ENCODE measurements at regions not wholly inside any gene's neighbourhood (a gene's known extent, or its start where the extent isn't known, plus 50 kb on each side); places are given as distances from the start of the nearest gene placed in this dataset.

GRCh38 chr4:187491286-187491685 lies 504.3 kb upstream of the ZFP42 start:
- H3K27me3 Mint-ChIP-seq (ENCODE audit: low read depth in 2 of 2): no peaks in the 10 kb centered on the region
- H3K36me3 ChIP-seq (ENCODE audit: control insufficient read depth, insufficient read depth, low read length): no peaks in the 10 kb centered on the region
- H3K4me1 Mint-ChIP-seq: no peaks in the 10 kb centered on the region
- no peaks in the 10 kb centered on the region for H3K4me1 ChIP-seq (ENCODE audit: control insufficient read depth, insufficient read depth, low read length)
- H3K4me3 Mint-ChIP-seq: no peak overlapping the region
- H3K36me3 Mint-ChIP-seq: no peaks in the 10 kb centered on the region
- ATAC-seq: no peak
- TF ChIP-seq CTCF (IDR thresholded peaks at IDR 0.05): no peak
- H3K9me3 ChIP-seq (ENCODE audit: control insufficient read depth, insufficient read depth, low read length): peaks cover 12% of the 10 kb centered on the region
- H3K4me3 ChIP-seq (ENCODE audit: low read length): no peak overlapping the region
- no peak overlapping the region for H3K27ac ChIP-seq (ENCODE audit: low read length)
- intact Hi-C loops (cut with micrococcal nuclease): no loop called here
- DNase-seq: no peak
- no peaks in the 10 kb centered on the region for H3K27me3 ChIP-seq (ENCODE audit: control insufficient read depth, insufficient read depth, low read length)
- H3K9me3 Mint-ChIP-seq: peaks cover 8 to 15% of the 10 kb centered on the region in 2 donors
- WGBS (ENCODE audit: insufficient coverage): 94% methylated on average over 5 of the region's 5 CpGs
- no peak overlapping the region for H3K27ac Mint-ChIP-seq

GRCh38 chr4:187491959-187492358 lies 503.6 kb upstream of the ZFP42 start:
- no peaks in the 10 kb centered on the region for H3K27me3 Mint-ChIP-seq (ENCODE audit: low read depth in 2 of 2)
- H3K27ac Mint-ChIP-seq: no peak overlapping the region
- no peaks in the 10 kb centered on the region for H3K4me1 ChIP-seq (ENCODE audit: control insufficient read depth, insufficient read depth, low read length)
- H3K9me3 ChIP-seq (ENCODE audit: control insufficient read depth, insufficient read depth, low read length): peaks cover 10% of the 10 kb centered on the region
- 88% methylated on average over 2 of the region's 2 CpGs for WGBS (ENCODE audit: insufficient coverage)
- H3K4me3 ChIP-seq (ENCODE audit: low read length): no peak overlapping the region
- no peaks in the 10 kb centered on the region for H3K36me3 ChIP-seq (ENCODE audit: control insufficient read depth, insufficient read depth, low read length)
- no peak overlapping the region for H3K4me3 Mint-ChIP-seq
- peaks cover 6 to 13% of the 10 kb centered on the region in 2 donors for H3K9me3 Mint-ChIP-seq
- no peaks in the 10 kb centered on the region for H3K27me3 ChIP-seq (ENCODE audit: control insufficient read depth, insufficient read depth, low read length)
- no peaks in the 10 kb centered on the region for H3K36me3 Mint-ChIP-seq
- intact Hi-C loops (cut with micrococcal nuclease): no loop called here
- H3K27ac ChIP-seq (ENCODE audit: low read length): no peak overlapping the region
- H3K4me1 Mint-ChIP-seq: no peaks in the 10 kb centered on the region
- TF ChIP-seq CTCF (IDR thresholded peaks at IDR 0.05): no peak
- ATAC-seq (no peak), DNase-seq (no peak)

GRCh38 chr4:187493661-187494060 lies 501.9 kb upstream of the ZFP42 start:
- Histone ChIP-seq H3K27me3 (ENCODE audit: control insufficient read depth, insufficient read depth, low read length) (no peaks in the 10 kb centered on the region), H3K9me3 (ENCODE audit: control insufficient read depth, insufficient read depth, low read length) (peaks cover 16% of the 10 kb centered on the region), H3K4me3 (ENCODE audit: low read length) (no peak overlapping the region), H3K27ac (ENCODE audit: low read length) (no peak overlapping the region), H3K36me3 (ENCODE audit: control insufficient read depth, insufficient read depth, low read length) (no peaks in the 10 kb centered on the region), H3K4me1 (ENCODE audit: control insufficient read depth, insufficient read depth, low read length) (no peaks in the 10 kb centered on the region)
- DNase-seq: no peak
- no peak for TF ChIP-seq CTCF (IDR thresholded peaks at IDR 0.05)
- no peaks in the 10 kb centered on the region for H3K27me3 Mint-ChIP-seq (ENCODE audit: low read depth in 2 of 2)
- H3K4me1 Mint-ChIP-seq: no peaks in the 10 kb centered on the region
- H3K4me3 Mint-ChIP-seq: no peak overlapping the region
- intact Hi-C loops (cut with micrococcal nuclease): no loop called here
- no peak overlapping the region for H3K27ac Mint-ChIP-seq
- ATAC-seq: no peak
- peaks cover 4 to 13% of the 10 kb centered on the region in 2 donors for H3K9me3 Mint-ChIP-seq
- no peaks in the 10 kb centered on the region for H3K36me3 Mint-ChIP-seq

- Mint-ChIP-seq H3K36me3 (peaks cover 15% of the 10 kb centered on the region), H3K4me1 (no peaks in the 10 kb centered on the region), H3K27ac (no peak overlapping the region), H3K27me3 (ENCODE audit: low read depth in 2 of 2) (no peaks in the 10 kb centered on the region), H3K4me3 (no peak overlapping the region), H3K9me3 (peaks cover 18 to 29% of the 10 kb centered on the region in 2 donors)
- H3K4me3 ChIP-seq (ENCODE audit: low read length): no peak overlapping the region
- WGBS (ENCODE audit: insufficient coverage): 86% methylated on average over 4 of the region's 4 CpGs
- no peaks in the 10 kb centered on the region for H3K27me3 ChIP-seq (ENCODE audit: control insufficient read depth, insufficient read depth, low read length)
- H3K4me1 ChIP-seq (ENCODE audit: control insufficient read depth, insufficient read depth, low read length): no peaks in the 10 kb centered on the region
- DNase-seq (no peak), ATAC-seq (no peak)
- intact Hi-C loops (cut with micrococcal nuclease): no loop called here
- peaks cover 9% of the 10 kb centered on the region for H3K9me3 ChIP-seq (ENCODE audit: control insufficient read depth, insufficient read depth, low read length)
- no peak for TF ChIP-seq CTCF (IDR thresholded peaks at IDR 0.05)
- no peaks in the 10 kb centered on the region for H3K36me3 ChIP-seq (ENCODE audit: control insufficient read depth, insufficient read depth, low read length)
- H3K27ac ChIP-seq (ENCODE audit: low read length): no peak overlapping the region
These were observed 495.6 kb upstream of the ZFP42 start for GRCh38 chr4:187499956-187500355.
